Naive thymus-derived CD4-positive, alpha-beta T cell (primary cell): ENCODE measurements at regions not wholly inside any gene's neighbourhood (a gene's known extent, or its start where the extent isn't known, plus 50 kb on each side); places are given as distances from the start of the nearest gene placed in this dataset.

Experiments used
- ATAC-seq: fragments of 150-1000 bp; cut with Tn5 transposase; 2 replicates; pipeline ENCODE4 v1.10.0; 2021; ENCODE audit warnings: mild to moderate bottlenecking, moderate library complexity
- CTCF ChIA-PET: fragments of 350-600 bp; sonication (Branson Sonifier 250); formaldehyde crosslinking; loops from one replicate; lab custom pipeline; 2021; ENCODE audit warnings: antibody characterized with exemption; lab: Charles Lee
- POLR2A ChIA-PET: fragments of 350-600 bp; sonication (Branson Sonifier 250); formaldehyde crosslinking; loops from one replicate; lab custom pipeline; 2021; ENCODE audit warnings: antibody characterized with exemption, inconsistent platforms; lab: Charles Lee
- DNase-seq, 9 donors: peaks; one replicate each; pipeline versions ENCODE4 v3.0.0 to v3.0.0-alpha.2; 2020 to 2022; ENCODE audit warnings: mixed read lengths in 1 of 9
- H3K27ac ChIP-seq: one replicate; pipeline ENCODE4 v1.7.0; 2013; ENCODE audit warnings: mild to moderate bottlenecking, low read depth, low read length, moderate library complexity
- H3K27me3 ChIP-seq, 2 donors: one replicate each; pipeline ENCODE4 v1.7.0; 2013; ENCODE audit warnings: low read length in 2 of 2, mild to moderate bottlenecking in 2 of 2, moderate library complexity in 2 of 2; ENCODE audit not compliant: control insufficient read depth in 2 of 2, insufficient read depth in 2 of 2
- H3K36me3 ChIP-seq, 3 experiments: 1 replicate in 2 of 3; 2 replicates in 1 of 3; pipeline ENCODE4 v1.7.0; 2013; ENCODE audit warnings: low read length in 3 of 3, mild to moderate bottlenecking in 3 of 3, moderate library complexity in 1 of 3; ENCODE audit not compliant: insufficient read depth in 3 of 3, control insufficient read depth in 2 of 3
- H3K4me1 ChIP-seq, 2 donors: one replicate each; pipeline ENCODE4 v1.7.0; 2013; ENCODE audit warnings: low read length in 2 of 2, mild to moderate bottlenecking in 2 of 2, moderate library complexity in 1 of 2; ENCODE audit not compliant: control insufficient read depth in 2 of 2, insufficient read depth in 2 of 2
- H3K4me3 ChIP-seq: 2 replicates; pipeline ENCODE4 v1.7.0; 2013; ENCODE audit warnings: mild to moderate bottlenecking, low read length
- H3K9me3 ChIP-seq, 3 experiments: 1 replicate in 2 of 3; 2 replicates in 1 of 3; pipeline ENCODE4 v1.7.0; 2013; ENCODE audit warnings: low read length in 3 of 3; ENCODE audit not compliant: control insufficient read depth in 2 of 3
- H3K27ac Mint-ChIP-seq, 9 donors: one replicate each; pipeline ENCODE4 v1.8.0; 2020 to 2022; ENCODE audit warnings: mixed read lengths in 9 of 9, mild to moderate bottlenecking in 8 of 9, moderate library complexity in 5 of 9, inconsistent platforms in 2 of 9
- H3K27me3 Mint-ChIP-seq, 5 donors: one replicate each; pipeline ENCODE4 v1.8.0; 2021 to 2022; ENCODE audit warnings: mixed read lengths in 5 of 5, mild to moderate bottlenecking in 1 of 5
- H3K36me3 Mint-ChIP-seq, 5 donors: one replicate each; pipeline ENCODE4 v1.8.0; 2020 to 2022; ENCODE audit warnings: mixed read lengths in 5 of 5, mild to moderate bottlenecking in 3 of 5, inconsistent platforms in 1 of 5
- H3K4me1 Mint-ChIP-seq, 7 donors: one replicate each; pipeline ENCODE4 v1.8.0; 2020 to 2022; ENCODE audit warnings: mixed read lengths in 7 of 7, mild to moderate bottlenecking in 3 of 7, inconsistent platforms in 1 of 7
- H3K4me3 Mint-ChIP-seq, 10 donors: one replicate each; pipeline ENCODE4 v1.8.0; 2020 to 2022; ENCODE audit warnings: mild to moderate bottlenecking in 10 of 10, mixed read lengths in 10 of 10, moderate library complexity in 6 of 10, inconsistent platforms in 2 of 10
- H3K9me3 Mint-ChIP-seq, 11 donors: one replicate each; pipeline ENCODE4 v1.8.0; 2020 to 2022; ENCODE audit warnings: mixed read lengths in 11 of 11, mild to moderate bottlenecking in 4 of 11, inconsistent platforms in 1 of 11, moderate library complexity in 1 of 11
- intact Hi-C, 2 donors: fragments of 100-400 bp; cut with micrococcal nuclease; formaldehyde crosslinking; loops; one replicate each; pipeline ENCODE4 v1.15.1; 2023

- Mint-ChIP-seq H3K9me3 (peaks cover 0 to 6% (median 0%) of the 10 kb centered on the region in 11 donors), H3K4me3 (no peak overlapping the region), H3K36me3 (no peaks in the 10 kb centered on the region), H3K4me1 (no peaks in the 10 kb centered on the region), H3K27ac (no peak overlapping the region), H3K27me3 (no peaks in the 10 kb centered on the region)
- no peaks in the 10 kb centered on the region for H3K27me3 ChIP-seq
- ChIA-PET CTCF (no interaction called here), POLR2A (no interaction called here)
- intact Hi-C loops, result no loop called here
- no peaks in the 10 kb centered on the region for H3K4me1 ChIP-seq
- H3K36me3 ChIP-seq, result no peaks in the 10 kb centered on the region
- H3K9me3 ChIP-seq, result no peaks in the 10 kb centered on the region
- ATAC-seq (no peak), DNase-seq (no peak)
- H3K4me3 ChIP-seq, result no peak overlapping the region
- H3K27ac ChIP-seq, result no peak overlapping the region
Measured at GRCh38 chr4:178414042-178414441, 971.8 kb upstream of the AGA start.

- Histone ChIP-seq H3K9me3 (no peaks in the 10 kb centered on the region), H3K36me3 (no peaks in the 10 kb centered on the region), H3K4me1 (no peaks in the 10 kb centered on the region), H3K4me3 (no peak overlapping the region), H3K27ac (no peak overlapping the region), H3K27me3 (no peaks in the 10 kb centered on the region)
- Mint-ChIP-seq H3K36me3 (no peaks in the 10 kb centered on the region), H3K4me1 (no peaks in the 10 kb centered on the region), H3K4me3 (no peak overlapping the region), H3K27me3 (no peaks in the 10 kb centered on the region), H3K27ac (no peak overlapping the region), H3K9me3 (peaks cover 0 to 6% (median 3%) of the 10 kb centered on the region in 11 donors)
- DNase-seq (no peak), ATAC-seq (no peak)
- CTCF ChIA-PET, result no interaction called here
- POLR2A ChIA-PET, result no interaction called here
- intact Hi-C loops, result no loop called here
Measured at GRCh38 chr4:178414881-178415446, 972.7 kb upstream of the AGA start.

- no peaks in the 10 kb centered on the region for H3K27me3 ChIP-seq
- ATAC-seq (no peak), DNase-seq (no peak)
- no peaks in the 10 kb centered on the region for H3K9me3 ChIP-seq
- no peak overlapping the region for H3K27ac ChIP-seq
- Mint-ChIP-seq H3K27ac (no peak overlapping the region), H3K9me3 (peaks cover 0 to 6% (median 3%) of the 10 kb centered on the region in 11 donors), H3K4me3 (no peak overlapping the region), H3K4me1 (no peaks in the 10 kb centered on the region), H3K27me3 (no peaks in the 10 kb centered on the region), H3K36me3 (no peaks in the 10 kb centered on the region)
- H3K36me3 ChIP-seq, result no peaks in the 10 kb centered on the region
- ChIA-PET POLR2A (no interaction called here), CTCF (no interaction called here)
- intact Hi-C loops, result no loop called here
- no peaks in the 10 kb centered on the region for H3K4me1 ChIP-seq
- H3K4me3 ChIP-seq, result no peak overlapping the region
Measured at GRCh38 chr4:178415925-178416324, 973.7 kb upstream of the AGA start.

GRCh38 chr4:178423366-178423765, 981.1 kb upstream of the AGA start:
- Mint-ChIP-seq H3K27me3 (no peaks in the 10 kb centered on the region), H3K27ac (no peak overlapping the region), H3K4me3 (no peak overlapping the region), H3K4me1 (no peaks in the 10 kb centered on the region), H3K9me3 (peaks cover 0 to 29% (median 4%) of the 10 kb centered on the region in 11 donors), H3K36me3 (no peaks in the 10 kb centered on the region)
- POLR2A ChIA-PET, result no interaction called here
- intact Hi-C loops, result no loop called here
- H3K27ac ChIP-seq, result no peak overlapping the region
- no peak for DNase-seq
- H3K4me1 ChIP-seq, result no peaks in the 10 kb centered on the region
- no peaks in the 10 kb centered on the region for H3K27me3 ChIP-seq
- no peak overlapping the region for H3K4me3 ChIP-seq
- no peaks in the 10 kb centered on the region for H3K36me3 ChIP-seq
- no peak for ATAC-seq
- CTCF ChIA-PET, result no interaction called here
- H3K9me3 ChIP-seq, result no peaks in the 10 kb centered on the region

- ChIA-PET CTCF (no interaction called here), POLR2A (no interaction called here)
- Mint-ChIP-seq H3K36me3 (no peaks in the 10 kb centered on the region), H3K27me3 (no peaks in the 10 kb centered on the region), H3K4me3 (no peak overlapping the region), H3K4me1 (no peaks in the 10 kb centered on the region), H3K27ac (no peak overlapping the region), H3K9me3 (peaks cover 0 to 29% (median 3%) of the 10 kb centered on the region in 11 donors)
- DNase-seq, result no peak
- Histone ChIP-seq H3K27me3 (no peaks in the 10 kb centered on the region), H3K27ac (no peak overlapping the region), H3K9me3 (no peaks in the 10 kb centered on the region), H3K4me3 (no peak overlapping the region), H3K36me3 (no peaks in the 10 kb centered on the region), H3K4me1 (no peaks in the 10 kb centered on the region)
- ATAC-seq, result no peak
- intact Hi-C loops, result no loop called here
Measured at GRCh38 chr4:178426871-178427270, 984.6 kb upstream of the AGA start.

GRCh38 chr4:178427663-178428062, 985.4 kb upstream of the AGA start:
- no peaks in the 10 kb centered on the region for H3K27me3 ChIP-seq
- no peak overlapping the region for H3K27ac ChIP-seq
- POLR2A ChIA-PET, result no interaction called here
- Mint-ChIP-seq H3K27me3 (no peaks in the 10 kb centered on the region), H3K4me1 (no peaks in the 10 kb centered on the region), H3K4me3 (no peak overlapping the region), H3K27ac (no peak overlapping the region), H3K9me3 (peaks cover 0 to 24% (median 3%) of the 10 kb centered on the region in 11 donors), H3K36me3 (no peaks in the 10 kb centered on the region)
- H3K36me3 ChIP-seq, result no peaks in the 10 kb centered on the region
- ATAC-seq, result no peak
- no peak for DNase-seq
- no peak overlapping the region for H3K4me3 ChIP-seq
- H3K4me1 ChIP-seq, result no peaks in the 10 kb centered on the region
- no peaks in the 10 kb centered on the region for H3K9me3 ChIP-seq
- CTCF ChIA-PET, result no interaction called here
- intact Hi-C loops, result no loop called here

- H3K9me3 ChIP-seq, result no peaks in the 10 kb centered on the region
- no peak overlapping the region for H3K4me3 ChIP-seq
- Mint-ChIP-seq H3K4me3 (no peak overlapping the region), H3K9me3 (peaks cover 0 to 13% (median 5%) of the 10 kb centered on the region in 11 donors), H3K27me3 (no peaks in the 10 kb centered on the region), H3K36me3 (no peaks in the 10 kb centered on the region), H3K27ac (no peak overlapping the region), H3K4me1 (no peaks in the 10 kb centered on the region)
- no peaks in the 10 kb centered on the region for H3K4me1 ChIP-seq
- ChIA-PET CTCF (no interaction called here), POLR2A (no interaction called here)
- ATAC-seq (no peak), DNase-seq (no peak)
- intact Hi-C loops, result no loop called here
- no peak overlapping the region for H3K27ac ChIP-seq
- H3K27me3 ChIP-seq, result no peaks in the 10 kb centered on the region
- no peaks in the 10 kb centered on the region for H3K36me3 ChIP-seq
Measured at GRCh38 chr4:178448372-178449035, 1006.3 kb upstream of the AGA start.
